ENCODE measurements at regions not wholly inside any gene's neighbourhood (a gene's known extent, or its start where the extent isn't known, plus 50 kb on each side); places are given as distances from the start of the nearest gene placed in this dataset.

- TF ChIP-seq ZNF44 (CRISPR knock-in tag; IDR thresholded peaks at IDR 0.05) = no peak
- TF ChIP-seq ZNF430 (CRISPR knock-in tag; IDR thresholded peaks at IDR 0.05) = no peak
- no peak for TF ChIP-seq ZBTB26 (CRISPR knock-in tag; IDR thresholded peaks at IDR 0.05; ENCODE audit: borderline replicate concordance)
- TF ChIP-seq ZNF784 (CRISPR knock-in tag; IDR thresholded peaks at IDR 0.05; ENCODE audit: borderline replicate concordance) = no peak
- no peak for TF ChIP-seq JUNB (CRISPR knock-in tag; IDR thresholded peaks at IDR 0.05; ENCODE audit: borderline replicate concordance)
- no peak for TF ChIP-seq MXI1 (IDR thresholded peaks at IDR 0.05; ENCODE audit: borderline replicate concordance, low read depth, low read length)
- TF ChIP-seq ZFP62 (CRISPR knock-in tag; IDR thresholded peaks at IDR 0.05) = no peak
- TF ChIP-seq ZNF672 (CRISPR knock-in tag; IDR thresholded peaks at IDR 0.05) = no peak
- TF ChIP-seq DNMT1 (CRISPR knock-in tag; IDR thresholded peaks at IDR 0.05) = no peak
These were observed 77.1 kb upstream of the EPHA5 start (continued) for GRCh38 chr4:65747386-65747785.

GRCh38 chr4:65738134-65738533 is 67.8 kb upstream of the EPHA5 start:
- in situ Hi-C loops (cut with HindIII; ENCODE audit: extremely low pct_ligation_motif_present, low pct_unique_long_range_greater_than_20kb) (no loop called here), intact Hi-C loops (cut with micrococcal nuclease; ENCODE audit: unreplicated experiment) (no loop called here)
- FAIRE-seq = no peak
- DNase-seq (ENCODE audit: low spot score) = no peak
- Histone ChIP-seq H3K27ac (ENCODE audit: extremely low read length, insufficient read depth, low read length) (no peak overlapping the region), H4K20me1 (ENCODE audit: insufficient read depth, low read length) (no peaks in the 10 kb centered on the region), H3K36me3 (replicated peaks in 1 of 2; ENCODE audit: control insufficient read depth in 1 of 2, insufficient read depth in 2 of 2, low read length in 2 of 2) (no peaks in the 10 kb centered on the region), H3K9me3 (ENCODE audit: low read length) (no peaks in the 10 kb centered on the region), H3K9ac (ENCODE audit: insufficient read depth, low read depth, low read length) (no peak overlapping the region), H3K79me2 (ENCODE audit: insufficient read depth, low read length) (no peaks in the 10 kb centered on the region), H3K4me2 (ENCODE audit: low read depth, low read length) (no peak overlapping the region), H3K27me3 (ENCODE audit: control insufficient read depth in 1 of 2, insufficient read depth in 2 of 2, low read length in 2 of 2) (no peaks in the 10 kb centered on the region), H2AFZ (ENCODE audit: low read length) (no peak overlapping the region), H3K4me3 (replicated peaks in 1 of 3; ENCODE audit: insufficient read depth in 1 of 3, low read depth in 2 of 3, low read length in 3 of 3) (no peak overlapping the region), H3K4me1 (ENCODE audit: insufficient read depth, low read length) (no peaks in the 10 kb centered on the region)
- no TSS peak for BruUV-seq (replicated peaks)
- ATAC-seq = no peak
- ChIA-PET POLR2A (no interaction called here), CTCF (ENCODE audit: low intra/inter-chr PET ratio, low total read pairs) (no interaction called here)
- WGBS (ENCODE audit: low lambda C conversion rate) = 3% methylated on average over 2 of the region's 2 CpGs
- TF ChIP-seq ZFYVE20 (CRISPR knock-in tag; IDR thresholded peaks at IDR 0.05; ENCODE audit: borderline replicate concordance, low read depth) (no peak), ZNF530 (CRISPR knock-in tag; IDR thresholded peaks at IDR 0.05; ENCODE audit: low read depth) (no peak), ZBTB40 (IDR thresholded peaks at IDR 0.05) (no peak), ZBTB40 (CRISPR knock-in tag; IDR thresholded peaks at IDR 0.05) (no peak), ZBTB42 (CRISPR knock-in tag; IDR thresholded peaks at IDR 0.05) (no peak), DR1 (CRISPR knock-in tag; IDR thresholded peaks at IDR 0.05) (no peak)

All from HepG2 (cell line).